Activated CD4-positive, alpha-beta T cell treated with anti-CD3 and anti-CD28 coated beads, Interleukin-2, amount 50 U/mL, for 16 hours (primary cell): ENCODE measurements at regions not wholly inside any gene's neighbourhood (a gene's known extent, or its start where the extent isn't known, plus 50 kb on each side); places are given as distances from the start of the nearest gene placed in this dataset.

Experiments
- DNase-seq: peaks from one replicate; pipeline ENCODE4 v3.0.0-alpha.2; 2020

DNA sequence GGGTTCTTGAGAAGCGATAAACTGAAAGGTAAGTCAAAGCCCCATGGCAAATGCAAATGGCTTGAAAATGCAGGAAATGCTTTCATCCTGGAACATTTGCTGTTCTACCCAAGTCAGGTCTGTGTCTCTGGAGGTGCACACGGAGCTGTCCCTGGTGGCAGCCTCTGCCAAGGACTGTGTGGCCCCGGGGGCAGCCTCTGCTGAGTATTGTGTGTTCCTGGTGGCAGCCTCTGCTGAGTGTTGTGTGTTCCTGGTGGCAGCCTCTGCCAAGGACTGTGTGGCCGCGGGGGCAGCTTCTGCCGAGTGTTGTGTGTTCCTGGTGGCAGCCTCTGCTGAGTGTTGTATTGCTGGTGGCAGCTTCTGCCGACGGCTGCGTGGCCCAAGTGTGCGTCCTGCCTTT is 135.6 kb upstream of the ALKAL2 start:
- no peak for DNase-seq

DNA sequence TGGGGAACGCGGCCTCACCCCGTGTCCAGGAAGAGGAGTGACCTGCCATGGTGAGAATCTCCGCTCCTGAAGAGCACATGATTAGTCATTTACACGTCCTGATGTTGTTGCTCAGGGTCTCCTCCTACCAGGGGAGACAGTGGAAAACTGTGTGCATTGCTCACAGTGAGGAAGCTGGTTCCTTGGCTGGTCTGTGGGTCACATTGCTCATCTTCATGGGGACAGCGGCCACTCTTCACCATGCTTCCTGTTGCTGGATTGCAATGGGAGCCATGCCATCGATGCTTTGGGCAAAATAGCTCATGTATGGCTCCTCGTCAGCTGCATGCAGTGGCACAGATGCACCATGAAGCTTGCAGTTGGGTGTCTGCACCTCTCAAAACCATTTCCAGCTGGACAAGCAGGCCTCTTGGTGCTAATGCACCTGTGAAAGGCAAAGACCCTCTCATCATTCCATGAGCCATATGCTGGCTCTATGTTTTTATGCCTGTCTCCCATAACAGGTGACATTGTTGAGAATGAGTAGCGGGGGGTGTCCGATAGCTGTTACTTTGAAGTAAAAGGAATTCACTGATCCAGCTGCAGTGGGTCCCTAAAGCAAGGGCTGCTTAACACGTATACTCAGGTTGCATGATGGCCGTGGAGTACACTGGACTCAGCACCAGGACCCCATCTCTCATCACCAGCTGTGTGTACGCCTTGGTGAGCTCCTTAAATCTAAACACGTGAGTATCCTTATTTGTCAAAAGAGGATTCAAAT is 135.0 kb upstream of the ALKAL2 start:
- no peak for DNase-seq

DNA sequence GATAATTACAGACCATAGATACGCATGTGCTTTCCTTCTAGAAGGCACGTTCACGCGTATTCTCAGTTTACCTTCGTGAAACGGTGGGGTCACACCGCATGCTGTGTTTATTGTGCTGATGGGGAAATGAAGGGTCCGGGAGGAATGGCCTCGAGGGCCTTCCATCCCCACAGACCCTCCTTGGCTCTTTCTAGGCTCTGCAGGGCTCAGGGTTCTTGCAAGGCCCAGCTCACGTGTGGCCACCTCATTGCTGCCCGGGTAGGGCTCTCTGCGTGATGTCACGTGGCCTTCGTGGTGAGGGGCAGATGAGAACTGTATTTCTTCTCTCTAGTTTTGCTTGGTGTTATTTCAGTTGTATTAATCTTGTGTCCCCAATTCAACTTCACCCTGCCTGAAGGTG is 133.5 kb upstream of the ALKAL2 start:
- no peak for DNase-seq

DNA sequence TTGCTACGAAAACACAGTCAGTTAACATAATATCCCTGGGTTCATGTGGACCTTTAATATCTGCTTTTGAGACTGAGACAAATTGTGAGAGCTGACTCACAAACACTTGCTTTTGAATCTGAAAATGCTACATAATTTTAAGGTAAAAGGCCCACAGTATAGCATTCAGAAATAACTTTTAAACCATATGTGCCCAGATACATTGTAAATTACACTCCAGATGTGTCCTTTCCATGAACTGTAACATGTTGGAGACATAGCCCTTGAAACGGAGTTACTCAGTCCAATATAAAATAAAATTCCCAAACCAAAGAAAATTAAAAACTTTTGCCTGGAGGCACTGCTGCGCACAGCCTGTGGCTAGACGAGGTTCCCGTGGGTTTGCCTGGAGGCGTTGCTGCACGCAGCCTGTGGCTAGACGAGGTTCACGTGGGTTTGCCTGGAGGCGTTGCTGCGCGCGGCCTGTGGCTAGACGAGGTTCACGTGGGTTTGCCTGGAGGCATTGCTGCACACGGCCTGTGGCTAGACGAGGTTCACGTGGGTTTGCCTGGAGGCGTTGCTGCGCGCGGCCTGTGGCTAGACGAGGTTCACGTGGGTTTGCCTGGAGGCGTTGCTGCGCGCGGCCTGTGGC is 131.9 kb upstream of the ALKAL2 start:
- DNase-seq = no peak

DNA sequence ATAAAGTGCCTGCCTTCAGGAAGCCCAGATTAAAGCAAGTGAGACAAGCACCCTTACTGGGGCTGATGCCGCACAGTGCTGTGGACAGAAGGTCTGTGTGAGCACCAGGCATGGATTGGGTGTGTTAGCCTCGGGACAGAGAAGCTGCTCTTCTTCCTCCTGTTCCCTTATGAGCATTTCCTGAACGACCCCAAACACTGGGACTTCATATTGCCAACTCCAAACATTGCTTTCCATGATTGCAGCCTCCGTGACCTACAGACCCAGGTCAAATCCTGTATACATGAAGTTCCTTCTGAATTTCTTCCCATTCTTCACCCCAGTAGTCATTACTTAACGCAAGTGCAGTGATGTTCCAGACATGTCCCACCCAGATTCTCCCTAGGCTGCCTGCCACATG is 129.8 kb upstream of the ALKAL2 start:
- DNase-seq = no peak

DNA sequence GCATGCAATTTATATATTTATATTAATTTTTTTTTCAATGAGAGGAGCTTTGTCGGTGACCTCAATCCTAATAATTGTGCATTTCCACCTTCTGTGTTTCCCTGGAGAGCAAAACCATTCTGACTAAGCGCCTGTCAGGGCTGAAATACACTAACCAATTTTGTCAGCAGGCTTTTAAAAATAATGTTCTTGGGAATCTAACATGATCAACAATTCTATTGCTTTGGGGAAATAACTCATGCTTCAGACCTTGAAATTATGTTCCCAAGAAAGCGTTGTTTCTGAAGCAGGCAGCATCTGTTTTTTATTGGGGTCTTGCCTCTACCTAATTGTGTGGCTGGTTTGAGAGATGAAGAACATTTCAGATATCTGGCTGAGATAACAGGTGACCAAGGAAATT is 129.1 kb upstream of the ALKAL2 start:
- DNase-seq = no peak

DNA sequence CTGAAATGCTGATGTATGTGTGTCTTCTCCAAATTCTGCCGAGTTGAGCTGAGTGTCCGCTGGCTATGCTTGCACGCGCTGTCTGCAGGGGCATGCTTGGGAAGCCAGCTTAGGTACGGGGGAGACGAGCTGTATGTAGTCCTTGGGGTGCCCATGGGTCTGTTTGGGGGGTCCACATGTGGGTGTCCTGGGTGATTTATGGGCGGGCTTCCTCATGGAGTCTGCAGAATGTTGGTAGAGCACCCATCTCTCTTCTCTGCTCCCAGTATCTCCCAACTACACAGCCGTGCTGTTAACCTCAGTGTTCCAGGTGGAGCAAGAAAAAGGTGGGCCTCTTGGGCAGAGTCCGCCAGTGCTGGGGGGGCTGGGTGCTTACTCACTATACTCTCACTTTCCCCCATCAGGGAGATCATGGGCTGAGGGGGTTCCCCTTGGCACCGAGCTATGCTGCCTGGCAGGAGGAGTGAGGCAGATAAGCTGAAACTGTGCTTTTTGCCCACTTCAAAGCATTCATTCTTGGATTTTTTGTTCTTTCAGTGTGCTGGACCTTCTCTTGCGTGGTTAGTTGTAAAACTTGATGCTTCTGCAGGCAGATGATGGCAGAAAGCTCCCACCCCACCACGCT is 128.2 kb upstream of the ALKAL2 start:
- no peak for DNase-seq

DNA sequence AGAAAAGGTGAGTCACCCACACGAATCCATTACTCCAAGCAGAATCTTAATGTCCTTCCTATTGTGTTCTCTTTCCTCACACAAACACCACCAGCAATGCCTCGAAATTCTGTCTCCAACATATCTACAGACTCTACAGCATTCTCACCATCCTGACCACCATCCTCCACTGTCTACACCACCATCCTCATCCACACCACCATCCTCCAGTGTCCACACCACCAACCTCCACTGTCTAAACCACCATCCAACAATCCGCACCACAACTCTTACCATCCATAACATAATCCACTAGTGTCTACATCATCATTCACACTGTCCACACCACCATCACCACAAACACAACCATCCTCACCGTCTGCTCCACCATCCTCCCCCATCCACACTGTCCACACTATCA is 121.6 kb upstream of the ALKAL2 start:
- no peak for DNase-seq

DNA sequence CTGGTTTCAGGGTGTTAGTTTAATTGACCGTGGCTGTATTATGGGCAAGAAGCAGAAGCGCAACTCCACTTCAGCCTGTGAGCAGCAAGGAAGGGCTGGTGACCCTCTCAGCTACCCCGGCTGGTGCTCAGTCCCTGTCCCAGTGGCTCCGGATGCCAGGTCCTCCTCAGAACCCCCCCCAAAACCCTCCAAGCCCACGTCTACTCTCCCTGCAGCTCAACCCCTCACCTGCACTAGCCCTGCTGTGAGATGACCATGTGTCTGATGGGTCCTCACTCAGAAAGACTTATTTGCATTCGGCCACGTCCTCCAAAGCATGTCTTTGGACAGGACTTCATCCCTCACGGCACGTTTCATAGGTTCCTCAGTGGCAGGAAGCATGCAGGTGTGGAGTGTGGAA is 119.7 kb upstream of the ALKAL2 start:
- DNase-seq = no peak

DNA sequence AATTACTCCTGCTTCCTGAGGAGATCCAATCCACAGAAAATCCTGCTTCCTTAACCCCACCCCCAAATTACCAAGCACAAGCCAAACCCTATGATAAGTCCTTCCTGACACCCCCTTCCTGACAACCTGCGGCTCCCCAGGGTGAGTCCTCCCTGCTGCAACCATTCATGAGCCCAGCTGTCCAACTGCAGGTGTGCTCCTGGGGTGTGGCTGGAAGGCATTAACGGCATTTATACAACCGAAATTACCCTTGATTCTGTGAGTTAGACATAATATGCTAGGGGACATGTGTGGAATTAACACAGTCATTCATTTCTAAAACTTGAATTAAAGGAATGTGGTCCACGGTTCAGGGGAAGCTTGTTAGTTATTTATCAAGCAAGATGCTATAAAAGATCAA is 119.0 kb upstream of the ALKAL2 start:
- DNase-seq = no peak

DNA sequence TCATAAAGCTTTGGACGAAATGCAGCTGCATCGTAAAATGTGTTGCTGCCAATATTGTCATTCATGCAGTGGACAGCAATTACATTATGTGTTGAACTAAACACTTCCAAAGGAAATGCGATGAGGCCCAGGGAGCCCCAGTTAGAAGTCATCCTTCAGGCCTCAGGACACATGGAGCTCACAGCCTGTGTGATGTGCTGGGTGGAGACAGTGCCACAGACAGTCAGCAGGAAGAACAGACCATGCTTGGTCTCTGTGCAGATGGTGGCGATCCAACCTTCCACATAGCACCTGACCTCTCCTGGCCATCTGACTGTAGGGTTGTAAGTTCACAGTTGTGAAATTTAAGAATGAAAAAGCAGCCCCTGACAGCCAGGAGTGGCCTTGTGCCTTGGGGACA is 118.3 kb upstream of the ALKAL2 start:
- DNase-seq = no peak

DNA sequence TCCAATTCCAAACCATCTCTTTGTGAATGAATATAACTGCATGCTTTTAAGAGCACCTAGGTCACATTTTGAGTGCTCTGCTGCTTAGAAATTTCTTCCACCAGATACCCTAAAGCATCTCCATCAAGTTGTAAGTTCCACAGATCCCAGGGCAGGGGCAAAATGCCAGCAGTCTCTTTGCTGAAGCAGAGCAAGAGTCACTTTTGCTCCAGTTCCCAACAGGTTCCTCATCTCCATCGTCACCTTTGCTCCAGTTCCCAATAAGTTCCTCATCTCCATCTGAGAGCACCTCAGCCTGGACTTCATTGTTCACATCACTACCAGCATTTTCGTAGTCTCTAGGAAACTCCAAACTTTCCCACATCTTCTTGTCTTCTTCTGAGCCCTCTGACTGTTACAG is 116.7 kb upstream of the ALKAL2 start:
- DNase-seq = no peak

DNA sequence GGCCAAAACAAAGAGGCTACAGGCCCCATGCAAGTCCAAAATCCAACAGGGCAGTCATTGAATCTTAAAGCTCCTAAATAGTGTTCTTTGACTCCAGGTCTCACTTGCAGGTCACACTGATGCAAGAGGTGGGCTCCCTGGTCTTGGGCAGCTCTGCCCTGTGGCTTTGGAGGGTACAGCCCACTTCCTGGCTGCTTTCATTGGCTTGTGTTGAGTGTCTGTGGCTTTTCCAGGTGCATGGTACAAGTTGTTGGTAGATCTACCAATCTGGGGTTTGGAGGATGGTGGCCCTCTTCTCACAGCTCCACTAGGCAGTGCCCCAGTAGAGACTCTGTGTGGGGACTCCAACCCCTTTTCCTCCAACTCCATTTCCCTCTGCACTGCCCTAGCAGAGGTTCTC is 115.8 kb upstream of the ALKAL2 start:
- no peak for DNase-seq

DNA sequence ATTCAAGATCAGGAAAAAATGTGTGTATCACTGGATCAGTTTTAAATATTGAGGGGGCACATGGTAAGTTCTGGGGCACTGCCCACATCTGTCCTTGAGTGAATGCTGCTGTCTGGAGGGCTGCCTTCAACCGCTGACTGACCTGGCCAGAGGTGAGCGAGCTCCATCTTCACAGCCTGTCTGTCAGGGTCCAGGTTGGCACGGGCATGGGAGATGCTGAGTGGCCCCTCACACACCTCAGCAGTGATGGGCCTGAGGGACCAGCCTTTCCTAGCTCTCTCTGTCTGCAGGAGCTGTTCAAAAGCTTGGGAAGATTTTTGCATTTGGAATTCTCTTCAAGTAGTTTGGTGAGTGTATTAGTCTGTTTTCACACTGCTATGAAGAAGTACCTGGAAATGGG is 114.8 kb upstream of the ALKAL2 start:
- DNase-seq = no peak

DNA sequence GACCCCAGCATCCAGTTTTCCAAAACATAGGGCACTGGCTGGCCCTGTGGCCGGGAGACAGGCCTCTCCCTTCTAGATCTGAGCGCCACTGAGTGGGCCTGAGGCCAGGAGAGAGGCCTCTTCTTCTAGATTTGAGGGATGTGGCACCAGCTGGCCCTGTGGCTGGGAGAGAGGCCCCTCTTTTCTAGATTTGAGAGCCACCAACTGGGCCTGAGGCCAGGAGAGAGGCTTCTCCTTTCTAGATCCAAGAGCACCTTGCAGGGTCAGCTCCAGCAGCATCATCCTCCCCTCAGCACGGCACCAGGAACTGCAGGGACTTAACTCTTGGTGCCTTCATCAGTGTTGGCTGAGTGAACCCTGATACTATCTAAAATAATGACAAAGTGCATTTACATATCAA is 114.3 kb upstream of the ALKAL2 start:
- no peak for DNase-seq

DNA sequence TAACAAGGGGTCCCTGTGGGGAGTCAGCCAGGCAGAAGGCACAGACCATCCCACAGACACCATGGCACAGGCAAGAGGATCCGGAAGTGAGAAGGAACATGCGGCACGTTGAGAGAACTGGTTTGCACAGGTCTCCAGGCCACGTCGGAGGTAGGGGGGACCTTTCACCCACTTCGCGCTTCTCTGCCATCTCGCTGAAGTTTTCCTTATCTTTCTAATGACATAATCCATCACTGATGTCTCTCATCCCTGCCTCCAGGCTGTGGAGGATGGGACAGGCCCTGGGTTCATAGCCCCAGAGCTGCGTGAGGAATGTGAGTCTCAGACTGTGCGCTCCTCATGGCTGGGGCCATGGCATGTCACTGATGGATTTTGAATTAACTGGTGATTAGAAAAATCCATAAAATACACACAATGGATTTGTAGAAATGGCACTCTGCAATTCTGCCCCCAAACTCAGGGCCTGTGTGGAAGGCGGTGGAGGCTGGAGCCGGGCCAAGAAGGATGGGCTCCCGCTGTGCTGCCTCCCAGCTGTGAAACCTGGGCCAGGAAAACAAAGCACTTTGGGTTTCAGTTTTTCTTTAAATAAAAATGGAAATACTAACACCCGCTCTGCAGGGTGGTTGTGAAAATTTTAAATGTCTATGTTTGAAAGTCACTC is 113.3 kb upstream of the ALKAL2 start:
- DNase-seq = no peak

DNA sequence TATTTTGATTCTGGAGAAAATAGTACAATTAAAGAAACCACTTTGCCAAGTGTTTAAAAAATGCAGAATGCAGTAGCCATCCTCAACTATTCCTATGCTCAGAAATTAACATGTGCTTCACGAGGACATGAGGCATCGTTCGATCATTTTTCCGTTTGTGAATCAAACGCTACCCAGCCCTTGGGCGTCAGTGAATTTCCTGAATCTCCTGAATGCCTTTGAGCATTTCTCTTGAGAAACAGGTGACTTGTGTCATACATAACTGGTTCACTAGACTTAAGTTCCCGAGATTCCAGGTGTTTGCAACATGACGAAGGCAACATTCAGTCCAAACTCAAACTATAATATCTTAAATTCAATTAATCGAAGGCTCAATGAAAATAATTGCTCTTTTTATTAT is 110.0 kb upstream of the ALKAL2 start:
- no peak for DNase-seq

DNA sequence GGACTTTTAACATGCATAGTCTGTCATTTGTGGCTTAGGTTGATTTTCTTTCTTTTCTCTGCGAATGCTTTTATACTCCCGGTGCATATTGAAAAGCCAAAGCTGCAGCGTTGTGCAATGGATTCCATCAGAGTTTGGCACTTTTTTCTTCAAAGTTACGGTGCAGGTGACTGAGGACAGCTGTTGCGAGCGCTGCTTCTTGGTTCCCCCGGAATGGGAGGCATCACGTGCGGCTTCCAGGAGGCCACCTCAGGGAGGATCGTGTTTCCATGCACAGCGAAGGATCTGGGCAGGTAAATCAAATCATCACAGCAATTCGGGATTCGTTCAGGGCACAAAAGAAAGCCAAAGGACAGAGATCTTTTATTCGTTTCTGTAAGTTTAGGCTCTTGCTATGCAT is 109.6 kb upstream of the ALKAL2 start:
- DNase-seq = no peak

DNA sequence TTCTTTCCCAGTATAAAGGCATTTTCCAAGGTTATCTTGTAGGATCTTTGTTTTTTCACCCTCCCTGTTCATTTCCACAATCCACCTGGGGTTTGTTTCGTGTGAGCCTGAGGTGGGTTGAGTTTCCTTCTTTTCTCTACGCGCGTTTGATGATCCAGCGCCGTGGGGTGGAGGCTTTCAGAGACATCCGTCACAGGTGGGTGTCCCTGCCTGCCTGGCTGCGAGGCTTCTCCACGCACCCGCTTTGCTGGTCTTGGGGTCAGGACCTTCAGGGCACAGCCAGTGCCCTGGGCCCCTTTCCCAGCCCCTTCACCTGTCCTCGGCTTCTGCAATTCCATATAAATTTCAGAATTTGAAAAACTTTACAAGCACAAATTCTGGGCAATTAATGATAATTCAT is 109.0 kb upstream of the ALKAL2 start:
- no peak for DNase-seq

DNA sequence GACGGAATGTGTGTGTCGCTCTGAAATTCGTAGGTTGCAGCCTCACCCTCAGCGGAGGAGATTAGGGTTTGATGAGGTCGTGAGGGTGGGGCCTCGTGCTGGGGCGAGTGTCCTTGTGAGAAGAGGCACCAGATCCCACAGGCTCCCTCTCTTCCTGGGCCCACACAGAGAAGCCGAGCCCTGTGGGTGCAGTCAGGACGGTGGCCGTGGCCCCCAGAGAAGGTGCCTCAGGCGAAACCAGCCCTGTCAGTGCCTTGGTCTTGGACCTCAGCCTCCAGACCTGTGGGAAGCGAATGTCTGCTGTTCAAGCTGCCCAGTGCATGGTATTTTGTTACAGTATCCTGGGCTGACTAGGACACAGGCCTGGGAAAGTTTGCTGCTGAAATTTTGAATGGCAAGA is 108.0 kb upstream of the ALKAL2 start:
- no peak for DNase-seq

DNA sequence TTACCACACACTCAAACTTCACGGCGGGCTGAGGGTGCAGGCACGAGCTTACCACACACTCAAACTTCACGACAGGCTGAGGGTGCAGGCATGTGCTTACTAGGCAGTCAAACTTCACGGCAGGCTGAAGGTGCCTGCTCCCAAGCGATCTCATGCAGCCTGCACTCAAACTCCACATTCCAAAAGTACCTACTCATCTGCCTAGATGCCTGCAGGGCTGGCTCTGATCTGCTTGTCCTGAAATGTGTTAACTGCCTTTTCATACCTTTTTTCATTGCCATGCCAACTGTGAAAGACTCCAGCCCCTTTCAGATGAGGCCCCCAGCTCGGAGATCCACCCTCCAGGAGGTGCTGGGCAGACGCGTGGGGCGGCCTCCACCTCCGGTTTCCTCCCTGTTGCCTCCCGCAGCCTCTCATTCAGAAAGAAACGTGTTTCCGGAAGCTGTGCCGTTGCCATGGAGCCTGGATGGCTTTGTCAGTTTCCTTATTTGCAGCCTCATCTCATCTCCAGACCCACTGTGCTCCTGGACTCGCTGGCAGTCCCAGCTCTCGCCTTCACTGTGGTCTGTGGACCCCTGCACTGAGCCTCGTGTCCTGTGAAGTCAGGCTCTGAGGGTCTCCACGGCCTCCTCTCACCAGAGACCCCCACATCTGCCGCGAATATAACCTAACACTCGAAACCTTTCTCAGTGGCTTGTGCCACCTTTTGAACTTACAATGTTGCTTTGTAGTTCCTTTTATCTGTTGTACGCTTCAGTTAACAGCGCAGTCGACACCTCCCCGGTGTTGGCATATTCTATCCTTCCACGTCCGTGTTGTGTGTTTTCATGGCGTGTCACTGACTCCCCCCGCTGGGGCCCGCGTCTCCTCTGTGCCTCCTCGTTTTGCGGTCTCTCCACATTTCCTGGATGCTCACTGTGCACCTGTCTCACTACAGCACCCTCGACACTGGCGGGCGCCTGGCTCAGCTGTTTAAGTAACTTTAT is 106.1 kb upstream of the ALKAL2 start:
- DNase-seq = peak; percentile 76

DNA sequence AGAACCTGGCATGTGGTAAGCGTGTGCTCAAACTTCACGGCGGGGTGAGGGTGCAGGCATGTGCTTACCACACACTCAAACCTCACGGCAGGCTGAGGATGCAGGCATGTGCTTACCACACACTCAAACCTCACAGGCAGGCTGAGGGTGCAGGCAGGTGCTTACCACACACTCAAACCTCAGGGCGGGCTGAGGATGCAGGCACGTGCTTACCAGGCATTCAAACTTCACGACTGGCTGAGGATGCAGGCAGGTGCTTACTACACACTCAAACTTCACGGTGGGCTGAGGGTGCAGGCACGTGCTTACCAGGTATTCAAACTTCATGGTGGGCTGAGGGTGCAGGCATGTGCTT is 105.0 kb upstream of the ALKAL2 start:
- DNase-seq = no peak
